Urinary bladder (tissue), 3 donors: ENCODE measurements at regions not wholly inside any gene's neighbourhood (a gene's known extent, or its start where the extent isn't known, plus 50 kb on each side); places are given as distances from the start of the nearest gene placed in this dataset.
A peak's percentile ranks its signal among the peaks of the same experiment; 100 is the strongest.

Source experiments
- DNase-seq: peaks from one replicate; pipeline ENCODE4 v3.0.0-alpha.2; 2015; ENCODE audit errors: extremely low spot score
- H3K27ac ChIP-seq: one replicate; pipeline ENCODE4 v1.5.1; 2013; ENCODE audit warnings: low read depth, mild to moderate bottlenecking, moderate library complexity
- H3K36me3 ChIP-seq: one replicate; pipeline ENCODE4 v1.6.1; 2013; ENCODE audit warnings: mild to moderate bottlenecking, moderate library complexity; ENCODE audit not compliant: insufficient read depth
- H3K4me1 ChIP-seq: one replicate; pipeline ENCODE4 v1.6.1; 2013; ENCODE audit warnings: mild to moderate bottlenecking, moderate library complexity; ENCODE audit not compliant: insufficient read depth
- H3K4me3 ChIP-seq: one replicate; pipeline ENCODE4 v1.5.1; 2013; ENCODE audit warnings: low read depth, low read length
- WGBS: extraction: QIAGEN DNeasy Blood & Tissue Kit; methylation state at CpG from one replicate; pipeline ENCODE4 v1.1.7; 2013; 5-methylcytosine and 5-hydroxymethylcytosine counted together
- donor health status: healthy with polysubstance abuse.
- donor health status: healthy.

DNA sequence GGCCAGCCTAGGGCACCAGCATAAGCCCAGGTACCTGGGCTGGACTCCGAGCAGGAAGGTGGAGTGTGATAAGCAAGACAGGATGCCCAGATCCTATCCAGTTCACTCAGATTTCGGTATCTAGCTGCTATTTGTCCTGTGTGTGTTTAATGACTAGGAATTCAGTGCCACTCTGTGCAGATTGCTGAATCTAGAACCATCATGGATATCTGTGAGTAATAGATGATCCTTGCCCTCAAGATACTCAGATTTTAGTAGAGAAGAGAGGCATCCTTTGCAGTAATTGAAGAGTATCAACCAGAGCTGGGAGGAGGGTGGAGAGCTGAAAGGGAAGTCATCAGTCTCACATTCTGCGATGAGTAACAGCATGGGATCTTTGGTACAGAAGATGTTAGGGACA lies 155.0 kb upstream of the ARID1B start:
- 69% methylated on average over 3 of the region's 3 CpGs for WGBS
- no peak for DNase-seq
- Histone ChIP-seq H3K27ac (no peak overlapping the region), H3K4me3 (no peak overlapping the region), H3K4me1 (no peaks in the 10 kb centered on the region), H3K36me3 (no peaks in the 10 kb centered on the region)

DNA sequence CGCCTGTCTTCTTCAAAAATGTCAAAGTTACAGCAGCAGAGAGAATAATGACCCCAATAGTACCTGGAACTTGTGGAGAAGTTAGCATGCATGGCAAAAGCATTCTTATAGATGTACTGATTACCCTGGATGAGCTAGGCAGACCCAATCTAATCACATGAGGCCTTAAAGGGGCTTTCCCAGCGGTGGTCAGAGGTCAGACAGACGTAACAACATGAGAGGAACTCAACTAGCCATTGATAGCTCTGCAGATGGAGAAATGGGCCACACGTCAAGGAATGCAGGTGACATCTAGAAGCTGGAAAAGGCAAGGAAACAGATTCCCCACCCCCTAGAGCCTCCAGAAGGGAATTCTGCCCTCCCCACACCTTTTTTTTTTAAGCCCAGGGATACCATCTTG lies 156.8 kb upstream of the ARID1B start:
- H3K4me1 ChIP-seq = no peaks in the 10 kb centered on the region
- 82% methylated on average over 4 of the region's 4 CpGs for WGBS
- no peaks in the 10 kb centered on the region for H3K36me3 ChIP-seq
- no peak overlapping the region for H3K27ac ChIP-seq
- DNase-seq = no peak
- no peak overlapping the region for H3K4me3 ChIP-seq

DNA sequence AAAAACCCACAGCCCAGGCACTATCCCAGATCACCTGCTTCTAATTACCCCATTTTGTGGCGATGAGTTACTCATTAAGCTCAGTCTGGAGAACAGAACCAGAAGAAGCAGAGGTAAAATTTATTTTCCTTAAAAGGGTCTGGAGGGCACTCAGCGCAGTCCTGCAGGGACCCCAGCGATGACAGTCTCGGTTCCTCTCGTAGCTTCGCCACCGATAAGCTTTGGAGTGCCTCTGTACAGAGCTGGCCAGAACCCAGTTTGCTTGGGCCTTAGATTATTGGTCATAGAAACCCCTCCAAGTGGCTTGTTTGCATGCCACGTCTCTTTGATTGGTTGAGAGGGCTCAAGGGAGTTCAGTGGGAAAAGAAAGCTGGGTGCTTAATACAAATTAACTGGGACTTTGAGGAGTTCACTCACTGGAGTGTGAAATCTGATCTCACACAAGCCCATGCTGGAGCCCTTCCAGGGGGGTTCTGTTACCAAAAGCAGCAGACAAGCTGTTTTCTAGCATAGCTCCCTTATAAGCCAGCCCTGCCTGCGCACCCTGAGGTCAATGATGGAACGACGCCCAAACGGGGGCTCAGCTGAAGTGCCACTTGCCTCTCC lies 158.5 kb upstream of the ARID1B start:
- H3K4me3 ChIP-seq = no peak overlapping the region
- DNase-seq = no peak
- H3K4me1 ChIP-seq = no peaks in the 10 kb centered on the region
- H3K27ac ChIP-seq = no peak overlapping the region
- 63% methylated on average over 12 of the region's 12 CpGs for WGBS
- no peaks in the 10 kb centered on the region for H3K36me3 ChIP-seq

DNA sequence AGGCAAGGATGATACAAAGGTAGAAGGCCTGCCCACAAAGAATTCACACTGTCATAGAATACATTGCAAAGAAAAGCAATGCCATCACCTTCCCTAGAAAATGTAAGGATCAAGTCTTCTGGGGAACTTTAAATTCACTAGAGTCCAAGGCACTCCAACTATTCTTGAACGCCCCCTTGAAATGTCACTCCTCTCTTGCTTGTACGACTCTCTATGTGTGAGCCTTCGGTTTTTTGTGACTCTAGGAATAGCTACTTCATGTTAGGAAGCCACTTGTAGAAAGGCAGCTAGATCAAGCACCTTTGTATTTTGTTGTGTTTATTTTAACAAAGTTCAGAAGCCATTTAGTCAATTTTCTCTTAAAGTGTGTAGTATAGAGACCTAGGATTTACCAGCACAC lies 159.2 kb upstream of the ARID1B start:
- no peak overlapping the region for H3K4me3 ChIP-seq
- H3K36me3 ChIP-seq = no peaks in the 10 kb centered on the region
- H3K27ac ChIP-seq = no peak overlapping the region
- no peak for DNase-seq
- no peaks in the 10 kb centered on the region for H3K4me1 ChIP-seq
- WGBS = 86% methylated on average over 3 of the region's 3 CpGs

DNA sequence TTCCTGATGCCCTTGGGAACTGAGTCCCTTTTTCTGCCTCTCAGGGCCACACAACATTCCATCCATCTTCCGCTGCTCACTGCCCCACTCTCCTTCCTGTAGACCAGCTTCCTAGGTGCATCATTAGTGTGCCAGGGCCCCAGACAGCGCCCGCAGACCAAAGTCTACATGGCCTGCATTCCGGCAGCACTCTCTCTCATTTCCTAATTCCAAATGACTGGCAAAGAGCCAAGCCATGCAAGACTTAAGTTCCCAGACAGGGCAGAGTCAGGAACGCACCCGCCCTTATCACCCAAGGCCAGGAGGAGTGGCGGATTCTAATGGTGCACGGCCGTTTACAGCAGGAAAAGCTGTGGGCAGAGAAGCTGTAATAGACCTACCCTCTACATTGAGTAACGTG lies 159.8 kb upstream of the ARID1B start:
- DNase-seq = peak; percentile 31
- no peaks in the 10 kb centered on the region for H3K36me3 ChIP-seq
- 53% methylated on average over 10 of the region's 10 CpGs for WGBS
- no peak overlapping the region for H3K4me3 ChIP-seq
- no peaks in the 10 kb centered on the region for H3K4me1 ChIP-seq
- H3K27ac ChIP-seq = no peak overlapping the region

DNA sequence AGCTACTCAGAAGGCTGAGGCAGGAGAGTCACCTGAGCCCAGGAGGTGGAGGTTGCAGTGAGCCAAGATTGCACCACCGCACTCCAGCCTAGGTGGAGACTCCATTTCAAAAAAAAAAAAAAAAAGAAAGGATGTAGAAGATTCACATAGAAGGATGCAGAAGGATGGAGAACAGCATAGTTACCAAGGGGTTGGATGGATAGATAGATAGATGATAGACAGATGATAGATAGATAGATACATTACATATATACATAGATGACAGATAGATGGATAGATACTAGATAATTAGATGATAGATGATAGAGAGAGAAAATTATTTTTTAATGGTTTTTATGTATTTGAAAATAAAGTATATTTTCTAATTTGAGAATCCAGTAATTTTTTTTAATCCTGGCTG lies 160.7 kb upstream of the ARID1B start:
- WGBS = 100% methylated on average over 1 of the region's 1 CpG
- DNase-seq = no peak
- no peaks in the 10 kb centered on the region for H3K36me3 ChIP-seq

DNA sequence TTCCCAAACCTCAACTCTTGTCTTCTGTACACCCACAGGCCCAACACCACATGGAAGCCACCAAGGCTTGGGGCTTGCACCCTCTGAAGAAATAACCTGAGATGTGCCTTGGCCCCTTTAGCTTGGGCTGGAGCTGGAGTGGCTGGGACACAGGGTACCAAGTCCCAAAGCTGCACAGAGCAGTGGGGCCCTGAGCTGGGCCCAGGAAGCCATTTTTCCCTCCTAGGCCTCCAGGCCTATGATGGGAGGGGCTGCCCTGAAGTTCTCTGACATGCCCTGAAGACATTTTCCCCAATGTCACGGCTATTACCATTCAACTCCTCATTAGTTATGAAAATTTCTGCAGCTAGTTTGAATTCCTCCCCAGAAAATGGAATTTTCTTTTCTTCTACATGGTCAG lies 163.2 kb upstream of the ARID1B start:
- Histone ChIP-seq H3K4me1 (no peaks in the 10 kb centered on the region), H3K27ac (no peak overlapping the region), H3K36me3 (no peaks in the 10 kb centered on the region), H3K4me3 (no peak overlapping the region)
- no peak for DNase-seq
- WGBS = 92% methylated on average over 1 of the region's 1 CpG

More for the DNA sequence above, 160.7 kb upstream of the ARID1B start:
- Histone ChIP-seq H3K27ac (no peak overlapping the region), H3K4me3 (no peak overlapping the region), H3K4me1 (no peaks in the 10 kb centered on the region)

DNA sequence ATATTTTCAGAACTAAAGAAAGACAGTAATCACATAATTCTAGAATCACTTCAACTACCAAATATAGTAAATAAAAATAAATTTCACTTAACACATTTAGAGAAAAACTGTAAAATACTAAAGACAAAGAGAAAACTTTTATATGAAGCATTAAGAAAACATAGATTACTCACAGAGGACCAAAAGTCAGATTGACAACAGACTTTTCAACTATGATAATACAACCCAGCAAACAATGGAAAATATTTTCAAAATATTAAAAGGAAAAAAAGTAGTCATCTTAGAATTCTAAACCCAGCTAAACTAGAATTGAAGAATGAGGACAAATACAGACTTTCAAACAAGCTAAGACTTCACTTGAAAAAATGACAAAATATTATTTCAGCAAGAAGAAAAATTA lies 164.8 kb upstream of the ARID1B start:
- DNase-seq = no peak
- no peaks in the 10 kb centered on the region for H3K4me1 ChIP-seq
- no peak overlapping the region for H3K27ac ChIP-seq
- H3K4me3 ChIP-seq = no peak overlapping the region
- H3K36me3 ChIP-seq = no peaks in the 10 kb centered on the region

DNA sequence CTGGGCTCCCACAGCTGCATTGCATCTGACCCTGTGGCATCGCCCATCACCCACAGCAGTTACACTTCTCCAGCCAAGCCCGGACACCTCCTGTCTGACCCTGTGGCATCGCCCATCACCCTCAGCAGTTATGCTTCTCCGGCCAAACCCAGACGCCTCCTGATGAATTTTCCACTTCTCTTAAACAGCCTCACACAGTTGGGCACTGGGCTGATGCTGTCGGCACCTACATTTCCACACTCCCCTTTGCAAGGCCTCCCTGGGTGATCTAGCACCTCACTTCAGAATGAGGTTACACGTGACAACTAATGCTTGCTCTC lies 175.2 kb upstream of the ARID1B start:
- H3K27ac ChIP-seq = no peak overlapping the region
- H3K4me1 ChIP-seq = no peaks in the 10 kb centered on the region
- H3K4me3 ChIP-seq = no peak overlapping the region
- no peaks in the 10 kb centered on the region for H3K36me3 ChIP-seq
- no peak for DNase-seq
- WGBS = 92% methylated on average over 7 of the region's 7 CpGs

DNA sequence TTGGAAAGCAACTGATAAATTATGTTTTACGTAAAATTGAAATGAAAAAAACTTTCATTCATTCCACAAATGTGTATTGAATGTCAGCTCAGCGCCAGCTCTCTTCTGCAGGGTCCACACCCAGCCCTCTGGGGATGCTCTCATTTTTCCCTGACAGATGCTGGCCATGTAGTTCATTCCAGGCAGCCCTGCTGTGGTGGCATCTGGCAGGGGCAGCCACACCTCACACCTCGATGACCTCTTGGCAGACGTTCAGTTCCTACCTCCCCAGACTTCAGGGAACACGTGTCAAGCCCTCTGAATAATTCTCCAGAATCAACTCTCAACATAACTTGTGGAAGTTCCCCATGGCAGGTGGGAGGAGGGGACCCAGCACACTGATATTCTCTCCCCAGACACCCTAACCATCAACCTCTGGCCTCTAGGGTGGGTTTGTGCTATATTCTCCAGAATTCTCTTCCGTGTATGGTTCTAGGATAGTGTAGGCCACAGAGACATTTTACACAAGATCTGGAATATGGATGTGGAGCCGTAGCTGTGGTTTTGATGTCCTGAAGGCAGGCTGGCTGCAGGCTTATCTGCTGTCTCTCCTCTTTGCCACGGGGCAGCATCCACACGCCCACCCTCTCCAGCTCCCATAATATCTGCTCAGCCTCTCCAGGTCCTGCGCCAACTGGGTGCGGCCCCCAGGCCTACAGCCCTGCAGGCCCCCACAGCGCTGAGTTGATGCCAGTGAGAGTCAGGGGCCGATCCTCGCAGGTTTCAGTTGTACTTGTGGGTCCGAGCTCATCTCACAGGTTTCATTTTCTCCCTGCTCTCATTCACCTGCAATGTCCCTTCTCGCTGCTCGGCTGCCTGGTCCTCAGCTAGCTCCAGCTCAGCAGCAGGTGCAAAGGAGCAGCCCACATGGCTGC lies 175.8 kb upstream of the ARID1B start:
- DNase-seq = no peak
- no peak overlapping the region for H3K27ac ChIP-seq
- H3K36me3 ChIP-seq = no peaks in the 10 kb centered on the region
- no peak overlapping the region for H3K4me3 ChIP-seq
- no peaks in the 10 kb centered on the region for H3K4me1 ChIP-seq
- WGBS = 92% methylated on average over 17 of the region's 17 CpGs

DNA sequence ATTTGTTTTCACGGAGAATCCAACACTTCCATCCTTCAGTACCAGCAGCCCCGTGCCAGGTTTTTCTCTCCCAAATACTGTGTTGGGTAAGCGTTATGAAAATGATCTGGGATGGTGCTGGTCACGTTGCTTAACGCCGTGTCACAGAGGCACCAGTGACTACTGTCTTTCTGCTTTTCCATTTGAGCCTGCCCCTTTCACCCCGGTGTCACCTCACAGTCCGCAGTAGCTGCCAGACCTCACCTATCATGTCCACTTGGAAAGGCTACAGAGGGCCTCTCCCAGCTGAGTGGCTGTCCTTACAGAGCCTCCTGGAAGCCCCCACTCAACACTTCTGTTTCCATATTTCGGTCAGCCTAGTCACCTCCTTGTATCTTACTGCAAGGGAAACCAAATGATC lies 176.5 kb upstream of the ARID1B start:
- Histone ChIP-seq H3K4me3 (no peak overlapping the region), H3K27ac (peak overlapping the region; percentile 19), H3K4me1 (no peaks in the 10 kb centered on the region), H3K36me3 (no peaks in the 10 kb centered on the region)
- WGBS = 91% methylated on average over 9 of the region's 9 CpGs
- no peak for DNase-seq

DNA sequence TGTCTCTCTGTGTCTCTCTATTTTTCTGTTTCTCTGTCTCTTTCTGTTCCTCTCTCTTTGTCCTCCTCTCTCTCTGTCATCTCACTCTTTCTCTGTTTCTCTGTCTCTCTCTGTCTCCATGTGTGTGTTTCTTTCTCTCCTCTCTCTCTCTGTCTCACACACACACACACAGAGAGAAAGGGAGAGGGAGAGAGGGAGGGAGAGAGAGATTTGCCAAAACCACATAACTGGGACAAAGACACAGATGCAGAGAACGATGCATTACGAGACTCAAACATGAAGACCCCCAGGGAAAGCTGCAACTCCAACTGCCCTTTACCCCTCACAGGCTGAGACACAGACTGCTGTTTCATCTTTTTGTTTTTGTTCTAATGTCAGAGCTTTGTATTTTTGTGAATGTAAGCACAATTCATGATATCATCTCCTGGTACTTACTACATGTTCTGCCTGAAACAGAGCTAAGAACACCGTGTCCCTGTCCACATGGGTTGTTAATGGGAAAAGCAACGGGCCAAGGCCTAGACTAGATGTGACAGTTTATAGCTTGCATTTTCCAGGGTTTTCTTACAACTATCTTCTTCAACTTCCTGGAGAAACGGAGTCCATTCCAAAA lies 177.1 kb upstream of the ARID1B start:
- H3K4me1 ChIP-seq = no peaks in the 10 kb centered on the region
- WGBS = 43% methylated on average over 5 of the region's 5 CpGs
- DNase-seq = peak; percentile 73
- H3K27ac ChIP-seq = peak overlapping the region; percentile 69
- no peaks in the 10 kb centered on the region for H3K36me3 ChIP-seq
- no peak overlapping the region for H3K4me3 ChIP-seq

DNA sequence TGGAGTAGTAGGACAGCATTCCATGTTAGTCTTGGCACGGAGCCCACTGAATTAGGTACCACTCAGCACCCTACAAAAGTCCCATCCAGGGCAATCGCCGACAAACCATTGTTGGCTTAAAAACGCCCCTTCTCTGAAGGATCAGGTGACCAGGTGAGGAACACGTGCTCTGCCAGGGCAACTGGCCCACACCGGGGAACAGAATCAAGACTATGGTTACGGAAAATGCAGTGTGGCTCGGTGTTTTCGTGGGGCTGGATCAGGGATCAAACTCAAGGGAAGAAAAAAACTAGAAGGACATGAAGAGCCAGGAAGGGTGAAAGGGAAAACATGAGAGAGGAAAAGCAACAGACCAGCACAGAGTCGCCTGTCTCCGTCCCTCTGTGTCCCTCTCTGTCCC lies 177.8 kb upstream of the ARID1B start:
- Histone ChIP-seq H3K36me3 (no peaks in the 10 kb centered on the region), H3K27ac (peak overlapping the region; percentile 69), H3K4me1 (no peaks in the 10 kb centered on the region), H3K4me3 (no peak overlapping the region)
- WGBS = 88% methylated on average over 11 of the region's 11 CpGs
- DNase-seq = no peak

DNA sequence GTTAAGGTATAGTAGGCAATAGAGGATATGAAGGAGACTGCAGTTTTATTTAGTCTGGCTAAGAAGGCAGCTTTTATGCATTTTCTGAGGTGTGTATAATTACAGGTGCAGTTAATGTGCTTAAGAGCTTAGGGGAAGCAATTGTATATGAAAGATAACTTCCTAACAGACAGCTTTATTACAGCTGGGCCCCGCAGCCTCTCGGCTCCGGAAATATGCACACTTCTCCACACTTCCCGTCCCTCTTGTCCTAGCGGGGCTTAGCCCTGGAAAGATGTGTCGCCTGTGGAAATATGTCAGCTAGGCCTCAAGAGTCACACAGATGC lies 178.4 kb upstream of the ARID1B start:
- no peak for DNase-seq
- H3K4me3 ChIP-seq = no peak overlapping the region
- no peak overlapping the region for H3K27ac ChIP-seq
- H3K36me3 ChIP-seq = no peaks in the 10 kb centered on the region
- 76% methylated on average over 6 of the region's 6 CpGs for WGBS
- H3K4me1 ChIP-seq = no peaks in the 10 kb centered on the region
